Erythroblast (primary cell): ENCODE measurements at regions not wholly inside any gene's neighbourhood (a gene's known extent, or its start where the extent isn't known, plus 50 kb on each side); places are given as distances from the start of the nearest gene placed in this dataset.

Source experiments
- GATA1 ChIP-seq: IDR thresholded peaks from 2 replicates; pipeline ENCODE4 v1.6.1; 2011; ENCODE audit warnings: low read depth, mild to moderate bottlenecking, control low read depth, low read length, moderate library complexity
- POLR2A ChIP-seq: IDR thresholded peaks from 2 replicates; pipeline ENCODE4 v1.6.1; 2011; ENCODE audit warnings: mild to moderate bottlenecking, low read length

DNA sequence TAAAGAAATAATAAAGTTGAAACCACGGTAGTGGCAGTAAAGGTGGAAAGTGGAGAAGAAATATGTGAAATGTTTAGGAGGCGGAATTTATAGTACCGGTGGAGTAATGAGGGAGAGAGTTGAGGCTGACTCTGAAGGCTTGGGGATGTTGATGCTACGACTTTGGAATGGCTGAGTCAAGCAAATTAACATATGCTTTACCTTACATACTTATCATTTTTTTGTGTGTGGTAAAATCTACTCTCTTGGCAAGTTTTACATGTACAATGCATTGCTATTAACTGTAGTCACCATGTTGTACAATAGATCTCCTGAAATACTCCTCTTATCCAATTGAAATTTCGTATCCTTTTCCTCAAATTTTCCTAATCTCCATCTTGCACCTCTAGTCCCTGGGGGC lies 179.0 kb downstream of the TAF11L14 start:
- TF ChIP-seq POLR2A (no peak), GATA1 (no peak)
